Neural cell (in vitro differentiated cells): ENCODE measurements at regions not wholly inside any gene's neighbourhood (a gene's known extent, or its start where the extent isn't known, plus 50 kb on each side); places are given as distances from the start of the nearest gene placed in this dataset.

Experiments
- H2AFZ ChIP-seq: fragments of 200-600, 300-800 bp; sonication (generic), shearing (Covaris generic); 2 replicates; pipeline ENCODE4 v1.6.0; 2014; ENCODE audit warnings: low read depth, mild to moderate bottlenecking, antibody characterized with exemption, low read length, moderate library complexity
- H3F3A ChIP-seq: fragments of 200-600 bp; shearing (Covaris generic); 2 replicates; pipeline ENCODE4 v1.6.1; 2016; ENCODE audit warnings: mild to moderate bottlenecking, moderate library complexity, mixed read lengths, antibody characterized with exemption, low read length; ENCODE audit not compliant: insufficient read depth, poor library complexity, severe bottlenecking
- H3K27ac ChIP-seq: fragments of 200-600, 300-800 bp; sonication (generic), shearing (Covaris generic); 2 replicates; pipeline ENCODE4 v1.5.1; 2014; ENCODE audit warnings: mild to moderate bottlenecking, low read length, moderate library complexity
- H3K27me3 ChIP-seq: fragments of 300-800, 200-600 bp; sonication (generic), shearing (Covaris generic); 2 replicates; pipeline ENCODE4 v1.6.0; 2014; ENCODE audit warnings: mild to moderate bottlenecking, low read depth, low read length, moderate library complexity; ENCODE audit not compliant: insufficient read depth
- H3K36me3 ChIP-seq: fragments of 300-800, 200-600 bp; sonication (generic), shearing (Covaris generic); 2 replicates; pipeline ENCODE4 v1.5.1; 2014; ENCODE audit warnings: mild to moderate bottlenecking, antibody characterized with exemption, low read length, moderate library complexity; ENCODE audit not compliant: insufficient read depth
- H3K4me2 ChIP-seq: fragments of 300-800, 200-600 bp; sonication (generic), shearing (Covaris generic); 2 replicates; pipeline ENCODE4 v1.6.0; 2014; ENCODE audit warnings: mild to moderate bottlenecking, low read length
- H3K4me3 ChIP-seq: fragments of 300-800, 200-600 bp; sonication (generic), shearing (Covaris generic); 2 replicates; pipeline ENCODE4 v1.5.1; 2014; ENCODE audit warnings: mild to moderate bottlenecking, low read length, moderate library complexity
- H3K79me2 ChIP-seq: fragments of 200-600 bp; shearing (Covaris generic); replicated peaks from 2 replicates; pipeline ENCODE4 v1.6.0; 2014; ENCODE audit warnings: mild to moderate bottlenecking, low read length, moderate library complexity; ENCODE audit not compliant: insufficient read depth
- H3K9ac ChIP-seq: fragments of 300-800, 200-600 bp; sonication (generic), shearing (Covaris generic); 2 replicates; pipeline ENCODE4 v1.6.1; 2016; ENCODE audit warnings: mild to moderate bottlenecking, low read length, mixed read lengths
- H3K9me2 ChIP-seq: fragments of 200-600 bp; shearing (Covaris generic); 2 replicates; pipeline ENCODE4 v1.6.1; 2016; ENCODE audit warnings: mild to moderate bottlenecking, low read length, mixed read lengths; ENCODE audit not compliant: insufficient read depth
- H3K9me3 ChIP-seq: fragments of 200-600, 300-800 bp; sonication (generic), shearing (Covaris generic); 2 replicates; pipeline ENCODE4 v1.6.1; 2016; ENCODE audit warnings: mild to moderate bottlenecking, mixed run types, low read length, moderate library complexity, mixed read lengths
- H4K20me1 ChIP-seq: fragments of 200-600 bp; shearing (Covaris generic); 2 replicates; pipeline ENCODE4 v1.6.1; 2016; ENCODE audit warnings: mild to moderate bottlenecking, mixed run types; ENCODE audit not compliant: insufficient read depth
- EP300 ChIP-seq: fragments of 450-650 bp; conservative IDR thresholded peaks from 2 replicates; pipeline ENCODE4 v1.6.1; 2014; ENCODE audit warnings: antibody characterized with exemption, mild to moderate bottlenecking, moderate library complexity; ENCODE audit not compliant: poor library complexity, severe bottlenecking
- EZH2 ChIP-seq: fragments of 200-600, 300-800 bp; shearing (Covaris generic), sonication (generic); IDR thresholded peaks from 2 replicates; pipeline ENCODE4 v1.6.1; 2014; ENCODE audit warnings: antibody characterized with exemption, low read length, borderline replicate concordance, mild to moderate bottlenecking; ENCODE audit not compliant: insufficient read depth, poor library complexity, severe bottlenecking
- MXI1 ChIP-seq: fragments of 450-650 bp; conservative IDR thresholded peaks from 2 replicates; pipeline ENCODE4 v1.6.1; 2014; ENCODE audit warnings: antibody characterized with exemption, mild to moderate bottlenecking; ENCODE audit not compliant: poor library complexity, severe bottlenecking
- POLR2AphosphoS5 ChIP-seq: IDR thresholded peaks from 2 replicates; pipeline ENCODE4 v1.6.1; 2012
- RAD21 ChIP-seq: fragments of 450-650 bp; conservative IDR thresholded peaks from 2 replicates; pipeline ENCODE4 v1.6.1; 2014; ENCODE audit warnings: antibody characterized with exemption, mild to moderate bottlenecking, moderate library complexity
- SMC3 ChIP-seq: fragments of 450-650 bp; conservative IDR thresholded peaks from 2 replicates; pipeline ENCODE4 v1.6.1; 2014; ENCODE audit warnings: antibody characterized with exemption, mild to moderate bottlenecking, moderate library complexity; ENCODE audit not compliant: poor library complexity
- TAF1 ChIP-seq: IDR thresholded peaks from 2 replicates; pipeline ENCODE4 v1.6.1; 2012; ENCODE audit warnings: low read depth
- TF ChIP-seq, protein P1 (sequence below): fragments of 450-650 bp; IDR thresholded peaks from 2 replicates; pipeline ENCODE4 v1.5.1; 2014; ENCODE audit warnings: antibody characterized with exemption, mild to moderate bottlenecking, moderate library complexity; ENCODE audit not compliant: poor library complexity, severe bottlenecking
- TF ChIP-seq, protein P2 (sequence below): IDR thresholded peaks from 2 replicates; pipeline ENCODE4 v1.6.1; 2012; ENCODE audit warnings: borderline replicate concordance

DNA sequence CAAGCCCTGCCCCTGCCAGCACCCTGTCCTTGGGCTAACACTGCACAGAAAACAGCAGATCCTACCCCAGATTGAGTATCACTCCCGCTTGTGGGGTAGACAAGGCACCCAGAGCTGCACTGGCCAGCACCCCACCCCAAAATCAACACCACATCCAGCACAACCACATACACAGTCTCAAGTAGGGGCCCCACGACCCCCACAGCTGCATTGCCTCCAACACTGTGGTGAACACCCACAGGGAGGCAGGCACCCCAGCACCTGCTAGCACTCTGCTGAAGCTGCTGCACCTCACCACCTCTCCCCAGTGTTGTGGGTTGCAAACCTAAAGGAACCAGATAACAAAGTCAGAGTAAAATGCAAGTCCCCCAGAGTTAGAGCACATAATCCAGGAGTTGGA, 589.9 kb downstream of the PCDH19 start:
- Histone ChIP-seq H3K36me3 (no peaks in the 10 kb centered on the region), H3K79me2 (no peaks in the 10 kb centered on the region), H3K27ac (no peak overlapping the region), H4K20me1 (no peaks in the 10 kb centered on the region), H3K9ac (no peak overlapping the region), H3K27me3 (no peaks in the 10 kb centered on the region), H3K4me2 (no peak overlapping the region), H3K4me3 (no peak overlapping the region), H3K9me2 (no peaks in the 10 kb centered on the region), H3K9me3 (no peaks in the 10 kb centered on the region), H2AFZ (no peak overlapping the region), H3F3A (no peaks in the 10 kb centered on the region)
- no peak for TF ChIP-seq POLR2AphosphoS5
- no peak for TF ChIP-seq SMC3
- TF ChIP-seq TAF1 = no peak
- TF ChIP-seq MXI1 = no peak

DNA sequence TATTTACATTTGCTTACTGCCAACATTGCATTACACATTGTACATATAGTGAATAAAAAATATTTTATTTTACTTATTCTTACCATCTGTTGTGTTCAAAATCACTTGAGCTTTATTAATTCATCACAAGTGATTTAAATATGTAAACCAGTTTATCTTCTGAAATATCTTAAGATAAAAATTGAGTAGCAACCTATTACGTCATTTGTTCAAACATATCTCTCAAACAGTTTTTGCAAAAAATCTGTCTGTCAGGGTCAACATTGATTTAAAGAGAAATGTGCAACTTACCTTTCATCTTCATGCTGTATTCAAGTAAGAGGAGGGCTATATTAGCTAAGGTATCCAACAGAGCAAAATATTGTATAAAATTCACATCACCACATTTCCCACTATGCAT, 610.1 kb downstream of the PCDH19 start:
- Histone ChIP-seq H3K4me2 (no peak overlapping the region), H3K9me2 (no peaks in the 10 kb centered on the region), H3K4me3 (no peak overlapping the region), H4K20me1 (no peaks in the 10 kb centered on the region), H3K36me3 (no peaks in the 10 kb centered on the region), H3K27me3 (no peaks in the 10 kb centered on the region), H2AFZ (no peak overlapping the region), H3K79me2 (no peaks in the 10 kb centered on the region), H3F3A (no peaks in the 10 kb centered on the region), H3K27ac (no peak overlapping the region), H3K9ac (no peak overlapping the region), H3K9me3 (no peaks in the 10 kb centered on the region)
- TF ChIP-seq, protein P1, sequence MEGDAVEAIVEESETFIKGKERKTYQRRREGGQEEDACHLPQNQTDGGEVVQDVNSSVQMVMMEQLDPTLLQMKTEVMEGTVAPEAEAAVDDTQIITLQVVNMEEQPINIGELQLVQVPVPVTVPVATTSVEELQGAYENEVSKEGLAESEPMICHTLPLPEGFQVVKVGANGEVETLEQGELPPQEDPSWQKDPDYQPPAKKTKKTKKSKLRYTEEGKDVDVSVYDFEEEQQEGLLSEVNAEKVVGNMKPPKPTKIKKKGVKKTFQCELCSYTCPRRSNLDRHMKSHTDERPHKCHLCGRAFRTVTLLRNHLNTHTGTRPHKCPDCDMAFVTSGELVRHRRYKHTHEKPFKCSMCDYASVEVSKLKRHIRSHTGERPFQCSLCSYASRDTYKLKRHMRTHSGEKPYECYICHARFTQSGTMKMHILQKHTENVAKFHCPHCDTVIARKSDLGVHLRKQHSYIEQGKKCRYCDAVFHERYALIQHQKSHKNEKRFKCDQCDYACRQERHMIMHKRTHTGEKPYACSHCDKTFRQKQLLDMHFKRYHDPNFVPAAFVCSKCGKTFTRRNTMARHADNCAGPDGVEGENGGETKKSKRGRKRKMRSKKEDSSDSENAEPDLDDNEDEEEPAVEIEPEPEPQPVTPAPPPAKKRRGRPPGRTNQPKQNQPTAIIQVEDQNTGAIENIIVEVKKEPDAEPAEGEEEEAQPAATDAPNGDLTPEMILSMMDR = no peak
- TF ChIP-seq MXI1 (no peak), TAF1 (no peak), EP300 (no peak), EZH2 (no peak), SMC3 (no peak), RAD21 (no peak), POLR2AphosphoS5 (no peak)
- TF ChIP-seq, protein P2, sequence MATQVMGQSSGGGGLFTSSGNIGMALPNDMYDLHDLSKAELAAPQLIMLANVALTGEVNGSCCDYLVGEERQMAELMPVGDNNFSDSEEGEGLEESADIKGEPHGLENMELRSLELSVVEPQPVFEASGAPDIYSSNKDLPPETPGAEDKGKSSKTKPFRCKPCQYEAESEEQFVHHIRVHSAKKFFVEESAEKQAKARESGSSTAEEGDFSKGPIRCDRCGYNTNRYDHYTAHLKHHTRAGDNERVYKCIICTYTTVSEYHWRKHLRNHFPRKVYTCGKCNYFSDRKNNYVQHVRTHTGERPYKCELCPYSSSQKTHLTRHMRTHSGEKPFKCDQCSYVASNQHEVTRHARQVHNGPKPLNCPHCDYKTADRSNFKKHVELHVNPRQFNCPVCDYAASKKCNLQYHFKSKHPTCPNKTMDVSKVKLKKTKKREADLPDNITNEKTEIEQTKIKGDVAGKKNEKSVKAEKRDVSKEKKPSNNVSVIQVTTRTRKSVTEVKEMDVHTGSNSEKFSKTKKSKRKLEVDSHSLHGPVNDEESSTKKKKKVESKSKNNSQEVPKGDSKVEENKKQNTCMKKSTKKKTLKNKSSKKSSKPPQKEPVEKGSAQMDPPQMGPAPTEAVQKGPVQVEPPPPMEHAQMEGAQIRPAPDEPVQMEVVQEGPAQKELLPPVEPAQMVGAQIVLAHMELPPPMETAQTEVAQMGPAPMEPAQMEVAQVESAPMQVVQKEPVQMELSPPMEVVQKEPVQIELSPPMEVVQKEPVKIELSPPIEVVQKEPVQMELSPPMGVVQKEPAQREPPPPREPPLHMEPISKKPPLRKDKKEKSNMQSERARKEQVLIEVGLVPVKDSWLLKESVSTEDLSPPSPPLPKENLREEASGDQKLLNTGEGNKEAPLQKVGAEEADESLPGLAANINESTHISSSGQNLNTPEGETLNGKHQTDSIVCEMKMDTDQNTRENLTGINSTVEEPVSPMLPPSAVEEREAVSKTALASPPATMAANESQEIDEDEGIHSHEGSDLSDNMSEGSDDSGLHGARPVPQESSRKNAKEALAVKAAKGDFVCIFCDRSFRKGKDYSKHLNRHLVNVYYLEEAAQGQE = no peak

DNA sequence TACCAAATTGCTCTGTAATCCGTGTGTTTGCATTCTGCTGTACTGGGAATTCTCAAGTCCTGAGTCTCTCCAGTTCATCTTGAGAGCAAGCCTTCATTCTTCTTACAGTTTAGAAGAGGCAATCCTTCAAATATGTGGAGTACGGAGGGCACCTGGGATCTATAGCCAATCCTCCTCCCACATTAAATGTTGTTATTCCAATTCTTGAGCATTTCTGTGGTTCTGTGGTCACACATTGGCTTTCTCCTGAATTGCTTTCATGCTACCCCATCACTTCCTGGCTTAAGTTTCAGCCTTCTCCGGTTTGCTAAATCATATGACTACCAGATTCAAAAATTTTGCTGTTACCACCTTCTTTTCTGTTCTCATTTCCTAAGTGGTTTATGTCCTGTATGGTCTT, 611.1 kb downstream of the PCDH19 start:
- Histone ChIP-seq H3K79me2 (no peaks in the 10 kb centered on the region), H3K4me3 (no peak overlapping the region), H3K27me3 (no peaks in the 10 kb centered on the region), H4K20me1 (no peaks in the 10 kb centered on the region), H3K9me2 (no peaks in the 10 kb centered on the region), H3K9me3 (no peaks in the 10 kb centered on the region), H3K9ac (no peak overlapping the region), H3K27ac (no peak overlapping the region), H3K36me3 (no peaks in the 10 kb centered on the region), H3F3A (no peaks in the 10 kb centered on the region), H3K4me2 (no peak overlapping the region), H2AFZ (no peak overlapping the region)
- TF ChIP-seq, protein P1 = no peak
- TF ChIP-seq EZH2 (no peak), TAF1 (no peak), SMC3 (no peak), POLR2AphosphoS5 (no peak), RAD21 (no peak)
- TF ChIP-seq, protein P2 = no peak
